ENCODE measurements at regions not wholly inside any gene's neighbourhood (a gene's known extent, or its start where the extent isn't known, plus 50 kb on each side); places are given as distances from the start of the nearest gene placed in this dataset.

GRCh38 chr2:608297-608696, 68.9 kb downstream of the TMEM18 start:
- TF ChIP-seq BCLAF1 (IDR thresholded peaks at IDR 0.05) = no peak
- TF ChIP-seq TFE3 (CRISPR knock-in tag; IDR thresholded peaks at IDR 0.05) = no peak
- no peak for TF ChIP-seq NRL (CRISPR knock-in tag; IDR thresholded peaks at IDR 0.05; ENCODE audit: borderline replicate concordance)
- no peak for TF ChIP-seq ELF4 (CRISPR knock-in tag; IDR thresholded peaks at IDR 0.05; ENCODE audit: borderline replicate concordance)
- no peak for TF ChIP-seq USF2 (IDR thresholded peaks at IDR 0.05; ENCODE audit: low read depth, low read length)
- TF ChIP-seq USF2 (CRISPR knock-in tag; IDR thresholded peaks at IDR 0.05; ENCODE audit: borderline replicate concordance) = no peak
- TF ChIP-seq TCF7L2 (IDR thresholded peaks at IDR 0.05; ENCODE audit: low read depth, low read length) = no peak
- no peak for TF ChIP-seq NBN (conservative IDR thresholded peaks at IDR 0.05)
- no peak for TF ChIP-seq POLR2A (IDR thresholded peaks at IDR 0.05; ENCODE audit: insufficient read depth in 1 of 2, low read depth in 2 of 2, low read length in 2 of 2)
- no peak for TF ChIP-seq POLR2AphosphoS5 (IDR thresholded peaks at IDR 0.05; ENCODE audit: low read depth, low read length)
- no peak for TF ChIP-seq ZNF770 (CRISPR knock-in tag; IDR thresholded peaks at IDR 0.05)

Data from HepG2 (cell line).